ENCODE measurements at regions not wholly inside any gene's neighbourhood (a gene's known extent, or its start where the extent isn't known, plus 50 kb on each side); places are given as distances from the start of the nearest gene placed in this dataset.
"Not testable (repeated sequence)": the region's sequence is repeated elsewhere in the genome, so short reads cannot be mapped to it uniquely, and the experiment has no call there.

GRCh38 chr4:58871509-58871908 is 1761.3 kb upstream of the IGFBP7 start:
- TF ChIP-seq CTCF (IDR thresholded peaks at IDR 0.05) (no peak), EP300 (IDR thresholded peaks at IDR 0.05) (no peak)
- no peaks in the 10 kb centered on the region for H3K4me1 ChIP-seq
- H3K27me3 ChIP-seq, result no peaks in the 10 kb centered on the region
- peaks cover 5% of the 10 kb centered on the region for H3K9me3 ChIP-seq
- DNase-seq (ENCODE audit: low spot score in 2 of 2), result no peak
- no peak overlapping the region for H3K4me3 ChIP-seq
- no peak overlapping the region for H3K27ac ChIP-seq
- 82% methylated on average over 3 of the region's 3 CpGs for WGBS
- H3K36me3 ChIP-seq, result no peaks in the 10 kb centered on the region

- Histone ChIP-seq H3K9me3 (no peaks in the 10 kb centered on the region), H3K27me3 (no peaks in the 10 kb centered on the region), H3K36me3 (no peaks in the 10 kb centered on the region), H3K4me3 (no peak overlapping the region), H3K4me1 (no peaks in the 10 kb centered on the region), H3K27ac (no peak overlapping the region)
- no peak for DNase-seq (ENCODE audit: low spot score in 2 of 2)
- no peak for TF ChIP-seq CTCF (IDR thresholded peaks at IDR 0.05)
- no peak for TF ChIP-seq EP300 (IDR thresholded peaks at IDR 0.05)
- TF ChIP-seq POLR2A (IDR thresholded peaks at IDR 0.05), result no peak
- no peak for TF ChIP-seq POLR2AphosphoS5 (IDR thresholded peaks at IDR 0.05)
- 97% methylated on average over 1 of the region's 1 CpG for WGBS
Measured at GRCh38 chr4:58849026-58849425, 1738.8 kb upstream of the IGFBP7 start.

GRCh38 chr4:58843455-58843854 is 1733.3 kb upstream of the IGFBP7 start:
- Histone ChIP-seq H3K27ac (no peak overlapping the region), H3K27me3 (no peaks in the 10 kb centered on the region), H3K4me1 (no peaks in the 10 kb centered on the region), H3K36me3 (no peaks in the 10 kb centered on the region), H3K4me3 (no peak overlapping the region), H3K9me3 (no peaks in the 10 kb centered on the region)
- DNase-seq (ENCODE audit: low spot score in 2 of 2), result no peak
- TF ChIP-seq EP300 (IDR thresholded peaks at IDR 0.05) (no peak), CTCF (IDR thresholded peaks at IDR 0.05) (no peak), POLR2AphosphoS5 (IDR thresholded peaks at IDR 0.05) (no peak), POLR2A (IDR thresholded peaks at IDR 0.05) (no peak)

- Histone ChIP-seq H3K4me1 (no peaks in the 10 kb centered on the region), H3K36me3 (no peaks in the 10 kb centered on the region), H3K9me3 (no peaks in the 10 kb centered on the region), H3K27me3 (no peaks in the 10 kb centered on the region), H3K4me3 (no peak overlapping the region), H3K27ac (no peak overlapping the region)
- no peak for DNase-seq (ENCODE audit: low spot score in 2 of 2)
- WGBS, result 61% methylated on average over 1 of the region's 1 CpG
- TF ChIP-seq EP300 (IDR thresholded peaks at IDR 0.05) (no peak), POLR2A (IDR thresholded peaks at IDR 0.05) (no peak), POLR2AphosphoS5 (IDR thresholded peaks at IDR 0.05) (no peak), CTCF (IDR thresholded peaks at IDR 0.05) (no peak)
Measured at GRCh38 chr4:58833126-58833525, 1722.9 kb upstream of the IGFBP7 start.

- Histone ChIP-seq H3K4me3 (no peak overlapping the region), H3K4me1 (no peaks in the 10 kb centered on the region), H3K36me3 (no peaks in the 10 kb centered on the region), H3K27me3 (no peaks in the 10 kb centered on the region), H3K27ac (no peak overlapping the region), H3K9me3 (no peaks in the 10 kb centered on the region)
- no peak for DNase-seq (ENCODE audit: low spot score in 2 of 2)
- TF ChIP-seq POLR2A (IDR thresholded peaks at IDR 0.05) (no peak), POLR2AphosphoS5 (IDR thresholded peaks at IDR 0.05) (no peak), CTCF (IDR thresholded peaks at IDR 0.05) (no peak), EP300 (IDR thresholded peaks at IDR 0.05) (no peak)
- 86% methylated on average over 5 of the region's 5 CpGs for WGBS
Measured at GRCh38 chr4:58825278-58825677, 1715.1 kb upstream of the IGFBP7 start.

- H3K27me3 ChIP-seq; H3K27ac ChIP-seq; H3K9me3 ChIP-seq; H3K36me3 ChIP-seq; DNase-seq (ENCODE audit: low spot score in 2 of 2); H3K4me3 ChIP-seq; H3K4me1 ChIP-seq: not testable (repeated sequence)
- WGBS, result 93% methylated on average over 14 of the region's 14 CpGs
Measured at GRCh38 chr4:58818560-58818959, 1708.4 kb upstream of the IGFBP7 start.

Measured in suprapubic skin (tissue), 4 donors.